ENCODE measurements at regions not wholly inside any gene's neighbourhood (a gene's known extent, or its start where the extent isn't known, plus 50 kb on each side); places are given as distances from the start of the nearest gene placed in this dataset.

GRCh38 chr17:65370669-65371131 lies 190.7 kb downstream of the AXIN2 start:
- H3K4me3 ChIP-seq (ENCODE audit: control extremely low read depth in 1 of 5, extremely low read depth in 1 of 5, insufficient read depth in 1 of 5, low read depth in 2 of 5, low read length in 4 of 5) = no peak overlapping the region
- no peaks in the 10 kb centered on the region for H3K9me3 Mint-ChIP-seq (ENCODE audit: insufficient read depth)
- no peak overlapping the region for H3K27ac ChIP-seq (ENCODE audit: low read length in 2 of 2)
- peaks cover 42% of the 10 kb centered on the region for H3K27me3 Mint-ChIP-seq
- H3K4me3 Mint-ChIP-seq = no peak overlapping the region
- H2AFZ ChIP-seq (ENCODE audit: insufficient read depth, low read depth, low read length, poor library complexity, severe bottlenecking) = no peak overlapping the region
- TF ChIP-seq EZH2 (IDR thresholded peaks at IDR 0.05; ENCODE audit: borderline replicate concordance, insufficient read depth, low read depth, low read length, poor library complexity, severe bottlenecking) (no peak), CTCF (IDR thresholded peaks at IDR 0.05) (no peak)
- ATAC-seq (ENCODE audit: low read depth) (no peak), DNase-seq (no peak)
- peaks cover 0 to 6% (median 0%) of the 10 kb centered on the region in 3 donors for H3K9me3 ChIP-seq (ENCODE audit: control extremely low read depth in 1 of 3, control insufficient read depth in 2 of 3, insufficient read depth in 1 of 3, low read length in 2 of 3)
- H3K4me1 Mint-ChIP-seq = no peaks in the 10 kb centered on the region
- intact Hi-C loops (cut with micrococcal nuclease) = no loop called here
- H3K36me3 ChIP-seq (replicated peaks in 1 of 2; ENCODE audit: control extremely low read depth in 1 of 2, control insufficient read depth in 1 of 2, extremely low read depth in 1 of 2, insufficient read depth in 2 of 2, low read length in 1 of 2) = no peaks in the 10 kb centered on the region
- H3K27me3 ChIP-seq (replicated peaks in 1 of 4; ENCODE audit: control extremely low read depth in 1 of 4, control insufficient read depth in 3 of 4, insufficient read depth in 4 of 4, low read length in 3 of 4) = peaks cover 0 to 2% (median 0%) of the 10 kb centered on the region in 4 experiments
- 15% methylated on average over 13 of the region's 15 CpGs for WGBS (ENCODE audit: insufficient coverage)
- no peak overlapping the region for H3K9ac ChIP-seq (ENCODE audit: low read length)
- H4K20me1 ChIP-seq (ENCODE audit: control insufficient read depth, insufficient read depth, low read length, poor library complexity, severe bottlenecking) = no peaks in the 10 kb centered on the region
- CTCF ChIA-PET = no interaction called here
- H3K27ac Mint-ChIP-seq = no peak overlapping the region
- no peaks in the 10 kb centered on the region for H3K4me1 ChIP-seq (ENCODE audit: control insufficient read depth in 2 of 2, insufficient read depth in 2 of 2, low read length in 2 of 2)
- POLR2A ChIA-PET = no interaction called here
- H3K79me2 ChIP-seq (ENCODE audit: control insufficient read depth, insufficient read depth, low read length) = no peaks in the 10 kb centered on the region
- no peak overlapping the region for H3K4me2 ChIP-seq (replicated peaks; ENCODE audit: low read depth, low read length, poor library complexity, severe bottlenecking)

DNA sequence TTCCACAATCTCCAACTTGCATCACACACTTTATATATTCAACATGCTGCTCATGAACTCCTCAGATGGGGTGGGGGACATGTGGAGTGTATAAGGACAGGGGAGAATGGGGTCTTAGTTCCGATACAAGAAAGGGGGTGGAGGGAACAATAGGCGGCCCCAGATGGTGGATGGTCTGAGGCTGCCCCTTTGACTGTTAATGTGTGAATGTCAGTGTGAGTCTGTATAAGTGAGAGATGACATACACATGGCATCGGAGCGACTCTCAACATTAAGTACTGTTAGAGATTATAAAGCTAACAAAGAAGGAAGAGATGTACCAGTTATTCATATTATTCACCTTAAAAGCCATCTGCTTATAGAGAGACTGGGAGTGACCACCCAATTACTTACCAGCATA lies 193.1 kb downstream of the AXIN2 start:
- Histone ChIP-seq H3K79me2 (ENCODE audit: control insufficient read depth, insufficient read depth, low read length) (no peaks in the 10 kb centered on the region), H3K36me3 (replicated peaks in 1 of 2; ENCODE audit: control extremely low read depth in 1 of 2, control insufficient read depth in 1 of 2, extremely low read depth in 1 of 2, insufficient read depth in 2 of 2, low read length in 1 of 2) (no peaks in the 10 kb centered on the region), H3K27me3 (replicated peaks in 1 of 4; ENCODE audit: control extremely low read depth in 1 of 4, control insufficient read depth in 3 of 4, insufficient read depth in 4 of 4, low read length in 3 of 4) (peaks cover 0 to 2% (median 0%) of the 10 kb centered on the region in 4 experiments), H3K4me1 (ENCODE audit: control insufficient read depth in 2 of 2, insufficient read depth in 2 of 2, low read length in 2 of 2) (no peaks in the 10 kb centered on the region), H3K9me3 (ENCODE audit: control extremely low read depth in 1 of 3, control insufficient read depth in 2 of 3, insufficient read depth in 1 of 3, low read length in 2 of 3) (peaks cover 0 to 6% (median 0%) of the 10 kb centered on the region in 3 donors), H4K20me1 (ENCODE audit: control insufficient read depth, insufficient read depth, low read length, poor library complexity, severe bottlenecking) (no peaks in the 10 kb centered on the region), H3K27ac (ENCODE audit: low read length in 2 of 2) (no peak overlapping the region), H2AFZ (ENCODE audit: insufficient read depth, low read depth, low read length, poor library complexity, severe bottlenecking) (no peak overlapping the region), H3K4me2 (replicated peaks; ENCODE audit: low read depth, low read length, poor library complexity, severe bottlenecking) (no peak overlapping the region), H3K4me3 (ENCODE audit: control extremely low read depth in 1 of 5, extremely low read depth in 1 of 5, insufficient read depth in 1 of 5, low read depth in 2 of 5, low read length in 4 of 5) (no peak overlapping the region), H3K9ac (ENCODE audit: low read length) (no peak overlapping the region)
- DNase-seq (no peak), ATAC-seq (ENCODE audit: low read depth) (no peak)
- 95% methylated on average over 2 of the region's 4 CpGs for WGBS (ENCODE audit: insufficient coverage)
- no peaks in the 10 kb centered on the region for H3K9me3 Mint-ChIP-seq (ENCODE audit: insufficient read depth)
- no peak overlapping the region for H3K27ac Mint-ChIP-seq
- ChIA-PET POLR2A (no interaction called here), CTCF (no interaction called here)
- H3K27me3 Mint-ChIP-seq = peaks cover 38% of the 10 kb centered on the region
- H3K4me3 Mint-ChIP-seq = no peak overlapping the region
- intact Hi-C loops (cut with micrococcal nuclease) = no loop called here
- H3K4me1 Mint-ChIP-seq = no peaks in the 10 kb centered on the region
- TF ChIP-seq CTCF (IDR thresholded peaks at IDR 0.05) (no peak), EZH2 (IDR thresholded peaks at IDR 0.05; ENCODE audit: borderline replicate concordance, insufficient read depth, low read depth, low read length, poor library complexity, severe bottlenecking) (no peak)
